HEK293 (cell line): ENCODE measurements at regions not wholly inside any gene's neighbourhood (a gene's known extent, or its start where the extent isn't known, plus 50 kb on each side); places are given as distances from the start of the nearest gene placed in this dataset.

ENCODE experiments used
- CTCF ChIA-PET: fragments of 350-600 bp; formaldehyde crosslinking; extraction: SDS; loops from one replicate; lab custom pipeline; 2021; ENCODE audit warnings: antibody characterized with exemption; lab: Yijun Ruan, JAX
- POLR2A ChIA-PET: fragments of 300-600 bp; formaldehyde crosslinking; extraction: SDS; loops from one replicate; lab custom pipeline; 2020; ENCODE audit warnings: antibody characterized with exemption, inconsistent platforms; lab: Yijun Ruan, JAX
- H3K27ac ChIP-seq: fragments of 200-500 bp; sonication (Bioruptor generic); 2 replicates; pipeline ENCODE4 v1.5.1; 2014; ENCODE audit warnings: low read depth, low read length, control low read depth, inconsistent platforms; ENCODE audit errors: extremely low read depth
- H3K36me3 ChIP-seq, 2 experiments: fragments of 200-500 bp in 1 of 2; sonication (Bioruptor generic) in 1 of 2; 1 replicate in 1 of 2; 2 replicates in 1 of 2; pipeline ENCODE4 v1.5.1; 2014 to 2017; ENCODE audit warnings: inconsistent platforms in 2 of 2, low read length in 2 of 2; ENCODE audit not compliant: control insufficient read depth in 2 of 2, insufficient read depth in 1 of 2
- H3K4me1 ChIP-seq: fragments of 200-500 bp; sonication (Bioruptor generic); 2 replicates; pipeline ENCODE4 v1.5.1; 2014; ENCODE audit warnings: mild to moderate bottlenecking, low read length, inconsistent platforms; ENCODE audit not compliant: control insufficient read depth, insufficient read depth
- H3K4me3 ChIP-seq: 2 replicates; pipeline ENCODE4 v1.5.1; 2011; ENCODE audit warnings: low read depth, mild to moderate bottlenecking, control low read depth, low read length, moderate library complexity
- H3K9me3 ChIP-seq: fragments of 200-500 bp; sonication (Bioruptor generic); 2 replicates; pipeline ENCODE4 v1.5.1; 2014; ENCODE audit warnings: low read depth, low read length, inconsistent platforms; ENCODE audit not compliant: control insufficient read depth, insufficient read depth
- KLF10 ChIP-seq: fragments of 450-650 bp; IDR thresholded peaks from 2 replicates; pipeline ENCODE4 v1.5.1; 2018; ENCODE audit warnings: missing biosample characterization, mild to moderate bottlenecking, missing genetic modification characterization
- PRDM6 ChIP-seq: fragments of 450-650 bp; formaldehyde crosslinking; IDR thresholded peaks from 2 replicates; pipeline ENCODE4 v1.5.1; 2017; ENCODE audit warnings: missing biosample characterization, missing genetic modification characterization
- TRIM28 ChIP-seq: IDR thresholded peaks from 2 replicates; pipeline ENCODE4 v1.6.1; 2011; ENCODE audit warnings: low read length, control low read depth, borderline replicate concordance
- ZBTB48 ChIP-seq: fragments of 450-650 bp; formaldehyde crosslinking; IDR thresholded peaks from 2 replicates; pipeline ENCODE4 v1.5.1; 2016; ENCODE audit warnings: missing biosample characterization, missing genetic modification characterization
- ZBTB6 ChIP-seq: fragments of 450-650 bp; formaldehyde crosslinking; IDR thresholded peaks from 2 replicates; pipeline ENCODE4 v1.5.1; 2017; ENCODE audit warnings: missing biosample characterization, missing genetic modification characterization
- ZFP41 ChIP-seq: fragments of 450-650 bp; formaldehyde crosslinking; IDR thresholded peaks from 2 replicates; pipeline ENCODE4 v1.5.1; 2016; ENCODE audit warnings: missing biosample characterization, missing genetic modification characterization, borderline replicate concordance
- ZNF175 ChIP-seq: fragments of 450-650 bp; formaldehyde crosslinking; IDR thresholded peaks from 2 replicates; pipeline ENCODE4 v1.5.1; 2016; ENCODE audit warnings: missing biosample characterization, missing genetic modification characterization
- ZNF214 ChIP-seq: fragments of 450-650 bp; formaldehyde crosslinking; IDR thresholded peaks from 2 replicates; pipeline ENCODE4 v1.5.1; 2017; ENCODE audit warnings: missing biosample characterization, mild to moderate bottlenecking, missing genetic modification characterization, borderline replicate concordance
- ZNF24 ChIP-seq: fragments of 450-650 bp; formaldehyde crosslinking; IDR thresholded peaks from 2 replicates; pipeline ENCODE4 v1.5.1; 2016; ENCODE audit warnings: missing biosample characterization, missing genetic modification characterization
- ZNF26 ChIP-seq: fragments of 450-650 bp; formaldehyde crosslinking; IDR thresholded peaks from 2 replicates; pipeline ENCODE4 v1.5.1; 2016; ENCODE audit warnings: missing biosample characterization, missing genetic modification characterization
- ZNF366 ChIP-seq: fragments of 450-650 bp; formaldehyde crosslinking; conservative IDR thresholded peaks from 2 replicates; pipeline ENCODE4 v1.5.1; 2016; ENCODE audit warnings: missing biosample characterization, missing genetic modification characterization
- ZNF521 ChIP-seq: fragments of 450-650 bp; formaldehyde crosslinking; IDR thresholded peaks from 2 replicates; pipeline ENCODE4 v1.5.1; 2017; ENCODE audit warnings: missing biosample characterization, mild to moderate bottlenecking, missing genetic modification characterization
- ZNF555 ChIP-seq: fragments of 450-650 bp; formaldehyde crosslinking; conservative IDR thresholded peaks from 2 replicates; pipeline ENCODE4 v1.5.1; 2017; ENCODE audit warnings: missing biosample characterization, mild to moderate bottlenecking, missing genetic modification characterization, inconsistent platforms
- ZNF610 ChIP-seq: fragments of 450-650 bp; formaldehyde crosslinking; IDR thresholded peaks from 2 replicates; pipeline ENCODE4 v1.5.1; 2016; ENCODE audit warnings: missing biosample characterization, missing genetic modification characterization, borderline replicate concordance
- ZNF654 ChIP-seq: fragments of 450-650 bp; formaldehyde crosslinking; IDR thresholded peaks from 2 replicates; pipeline ENCODE4 v1.5.1; 2016; ENCODE audit warnings: low read depth, missing biosample characterization, missing genetic modification characterization
- ZNF660 ChIP-seq: fragments of 450-650 bp; IDR thresholded peaks from 2 replicates; pipeline ENCODE4 v1.5.1; 2018; ENCODE audit warnings: missing biosample characterization, mild to moderate bottlenecking, missing genetic modification characterization
- ZNF692 ChIP-seq: fragments of 450-650 bp; formaldehyde crosslinking; IDR thresholded peaks from 2 replicates; pipeline ENCODE4 v1.5.1; 2016; ENCODE audit warnings: missing biosample characterization, missing genetic modification characterization
- ZNF701 ChIP-seq: fragments of 450-650 bp; formaldehyde crosslinking; IDR thresholded peaks from 2 replicates; pipeline ENCODE4 v1.5.1; 2016; ENCODE audit warnings: missing biosample characterization, missing genetic modification characterization
- ZNF704 ChIP-seq: fragments of 450-650 bp; formaldehyde crosslinking; IDR thresholded peaks from 2 replicates; pipeline ENCODE4 v1.5.1; 2016; ENCODE audit warnings: missing biosample characterization, missing genetic modification characterization
- ZNF76 ChIP-seq: fragments of 450-650 bp; formaldehyde crosslinking; IDR thresholded peaks from 2 replicates; pipeline ENCODE4; 2016; ENCODE audit warnings: low read depth, missing biosample characterization, missing genetic modification characterization, borderline replicate concordance
- ZSCAN30 ChIP-seq: fragments of 450-650 bp; IDR thresholded peaks from 2 replicates; pipeline ENCODE4 v1.5.1; 2018; ENCODE audit warnings: missing biosample characterization, mild to moderate bottlenecking, missing genetic modification characterization, moderate library complexity

- CTCF ChIA-PET = interaction anchor here (1.0 kb wide), 1 partner anchor 9 kb away, joined by 7 read pairs; no protein-coding TSS in a partner anchor
- Histone ChIP-seq H3K4me1 (peaks cover 21% of the 10 kb centered on the region), H3K4me3 (no peak overlapping the region), H3K9me3 (no peaks in the 10 kb centered on the region), H3K27ac (no peak overlapping the region), H3K36me3 (no peaks in the 10 kb centered on the region)
- 0 out of 2 replicates have a peak, but pooled peaks have one; percentile 18 for TF ChIP-seq TRIM28
- TF ChIP-seq PRDM6 (tag by site-specific recombination) = peak; percentile 50
- TF ChIP-seq ZNF26 = no peak
- no peak; the same call in 1 of the 2 replicates for TF ChIP-seq ZBTB6
- TF ChIP-seq ZNF366 = 0 out of 2 replicates have a peak, but pooled peaks have one; percentile 15
- peak; percentile 48; the same call in 1 of the 2 replicates for TF ChIP-seq ZNF692
- TF ChIP-seq ZNF701 (tag by site-specific recombination) = no peak
- POLR2A ChIA-PET = interaction anchor here (0.5 kb wide), 1 partner anchor 421 kb away, joined by 3 read pairs; no protein-coding TSS in a partner anchor
Observed at GRCh38 chr12:94704452-94705306, 54.3 kb upstream of the TMCC3 start.

GRCh38 chr12:94702696-94703095 is 52.3 kb upstream of the TMCC3 start:
- CTCF ChIA-PET = no interaction called here

GRCh38 chr12:94701711-94702110 is 51.4 kb upstream of the TMCC3 start:
- ChIA-PET CTCF (interaction anchor here (0.5 to 0.6 kb wide), 2 partner anchors 28 to 1440 kb away, joined by 3 to 5 read pairs; no protein-coding TSS in a partner anchor), POLR2A (no interaction called here)
- H3K27ac ChIP-seq = no peak overlapping the region
- peaks cover 21% of the 10 kb centered on the region for H3K4me1 ChIP-seq
- no peaks in the 10 kb centered on the region for H3K9me3 ChIP-seq
- H3K4me3 ChIP-seq = no peak overlapping the region
- no peaks in the 10 kb centered on the region for H3K36me3 ChIP-seq
- TF ChIP-seq ZBTB48 = no peak
- TF ChIP-seq ZNF76 (tag by site-specific recombination) = no peak
- TF ChIP-seq ZNF654 (tag by site-specific recombination) = no peak
- TF ChIP-seq ZNF24 (tag by site-specific recombination) = no peak
- no peak for TF ChIP-seq ZNF692
- no peak for TF ChIP-seq ZNF175 (tag by site-specific recombination)
- no peak for TF ChIP-seq ZNF214
- TF ChIP-seq ZNF521 (tag by site-specific recombination) = no peak
- no peak for TF ChIP-seq ZNF610 (tag by site-specific recombination)
- no peak for TF ChIP-seq ZNF555 (tag by site-specific recombination)
- TF ChIP-seq ZSCAN30 (tag by site-specific recombination) = no peak
- no peak for TF ChIP-seq KLF10 (tag by site-specific recombination)
- TF ChIP-seq ZFP41 (tag by site-specific recombination) = no peak

More at GRCh38 chr12:94702696-94703095, 52.3 kb upstream of the TMCC3 start:
- Histone ChIP-seq H3K4me3 (no peak overlapping the region), H3K9me3 (no peaks in the 10 kb centered on the region), H3K36me3 (no peaks in the 10 kb centered on the region), H3K4me1 (peaks cover 21% of the 10 kb centered on the region), H3K27ac (no peak overlapping the region)
- POLR2A ChIA-PET = no interaction called here
- TF ChIP-seq ZNF660 (tag by site-specific recombination) (no peak), ZNF704 (tag by site-specific recombination) (no peak)
- TF ChIP-seq, all 188 proteins: peak for 0
